HCT116 (cell line): ENCODE measurements at regions not wholly inside any gene's neighbourhood (a gene's known extent, or its start where the extent isn't known, plus 50 kb on each side); places are given as distances from the start of the nearest gene placed in this dataset.

Experiments
- ATAC-seq: fragments of 200-7000 bp; cut with Tn5 transposase; 2 replicates; pipeline ENCODE4 v1.9.1; 2020; ENCODE audit warnings: mild to moderate bottlenecking, moderate library complexity
- BruUV-seq: library from RNA; stranded (reverse); fragments of 400-500 nt; replicated peaks from 2 replicates; lab custom pipeline; 2021; lab: Mats Ljungman, UMichigan
- CTCF ChIA-PET: fragments of 300-600 bp; sonication (Branson Sonifier 250); formaldehyde crosslinking; loops from one replicate; lab custom pipeline; 2021; ENCODE audit warnings: antibody characterized with exemption; lab: Charles Lee
- POLR2A ChIA-PET: fragments of 300-600, 350-600 bp; sonication (Branson Sonifier 250); formaldehyde crosslinking; loops from one replicate; lab custom pipeline; 2021; ENCODE audit warnings: antibody characterized with exemption; lab: Charles Lee
- RAD21 ChIA-PET, 2 experiments: fragments of 300-600 bp; sonication (Branson Sonifier 250); formaldehyde crosslinking; loops; one replicate each; lab custom pipeline; 2023; ENCODE audit warnings: low total read pairs in 2 of 2; ENCODE audit not compliant: uncharacterized antibody in 2 of 2, unreplicated experiment in 2 of 2, low non-redundant PET in 1 of 2; lab: Charles Lee
- DNase-seq: peaks from one replicate; pipeline ENCODE4 v3.0.0-alpha.2; 2010; ENCODE audit warnings: low read depth, low spot score
- H2AFZ ChIP-seq: fragments of 200-600 bp; shearing (Covaris generic), sonication (generic); 2 replicates; pipeline ENCODE4 v1.6.1; 2017; ENCODE audit warnings: low read depth, mixed run types, mixed read lengths, antibody characterized with exemption, low read length; ENCODE audit not compliant: poor library complexity, severe bottlenecking
- H3K27ac ChIP-seq: 2 replicates; pipeline ENCODE4 v1.5.1; 2012; ENCODE audit warnings: low read depth, low read length
- H3K27me3 ChIP-seq: fragments of 200-600 bp; sonication (generic); 2 replicates; pipeline ENCODE4 v1.6.1; 2016; ENCODE audit warnings: mixed run types, low read length, mixed read lengths; ENCODE audit not compliant: insufficient read depth
- H3K36me3 ChIP-seq, 2 experiments: fragments of 200-500 bp in 1 of 2; fragments of 200-600 bp in 1 of 2; sonication (Bioruptor generic) in 1 of 2; sonication (generic) in 1 of 2; 2 replicates each; pipeline versions ENCODE4 v1.5.1 to v1.6.1; 2014 to 2016; ENCODE audit warnings: low read length in 2 of 2, inconsistent platforms in 1 of 2, mixed read lengths in 1 of 2, mixed run types in 1 of 2; ENCODE audit not compliant: insufficient read depth in 2 of 2, control insufficient read depth in 1 of 2
- H3K4me1 ChIP-seq, 2 experiments: fragments of 200-600 bp in 1 of 2; sonication (generic) in 1 of 2; 2 replicates each; pipeline versions ENCODE4 v1.5.1 to v1.6.1; 2012 to 2017; ENCODE audit warnings: low read length in 2 of 2, inconsistent platforms in 1 of 2, mild to moderate bottlenecking in 1 of 2, mixed read lengths in 1 of 2, mixed run types in 1 of 2, moderate library complexity in 1 of 2; ENCODE audit not compliant: insufficient read depth in 2 of 2, control insufficient read depth in 1 of 2
- H3K4me2 ChIP-seq: fragments of 200-600 bp; sonication (generic); 2 replicates; pipeline ENCODE4 v1.6.1; 2017; ENCODE audit warnings: mixed run types, low read length, mixed read lengths
- H3K4me3 ChIP-seq, 2 experiments: fragments of 200-600 bp in 1 of 2; sonication (generic) in 1 of 2; replicated peaks in 1 of 2; 2 replicates each; pipeline ENCODE4 v1.5.1; 2011 to 2016; ENCODE audit warnings: low read length in 2 of 2, control low read depth in 1 of 2, low read depth in 1 of 2, mild to moderate bottlenecking in 1 of 2, mixed read lengths in 1 of 2, mixed run types in 1 of 2
- H3K79me2 ChIP-seq: fragments of 200-600 bp; sonication (generic); 2 replicates; pipeline ENCODE4 v1.6.1; 2017; ENCODE audit warnings: mild to moderate bottlenecking, mixed run types, low read length, moderate library complexity, mixed read lengths; ENCODE audit not compliant: insufficient read depth
- H3K9ac ChIP-seq: fragments of 200-600 bp; sonication (generic); 2 replicates; pipeline ENCODE4 v1.6.1; 2016; ENCODE audit warnings: low read length, mixed read lengths
- H3K9me2 ChIP-seq: fragments of 200-600 bp; sonication (generic), shearing (Covaris generic); 2 replicates; pipeline ENCODE4 v1.6.1; 2017; ENCODE audit warnings: mixed run types, mild to moderate bottlenecking, moderate library complexity; ENCODE audit not compliant: insufficient read depth
- H3K9me3 ChIP-seq, 2 experiments: fragments of 200-500 bp in 1 of 2; fragments of 200-600 bp in 1 of 2; sonication (Bioruptor generic) in 1 of 2; sonication (generic) in 1 of 2; 2 replicates each; pipeline ENCODE4 v1.6.1; 2014 to 2017; ENCODE audit warnings: low read length in 2 of 2, mixed read lengths in 2 of 2, inconsistent platforms in 1 of 2, low read depth in 1 of 2, mild to moderate bottlenecking in 1 of 2, mixed run types in 1 of 2, moderate library complexity in 1 of 2; ENCODE audit not compliant: control insufficient read depth in 1 of 2, insufficient read depth in 1 of 2
- H4K20me1 ChIP-seq: fragments of 200-600 bp; sonication (generic), shearing (Covaris generic); 2 replicates; pipeline ENCODE4 v1.6.1; 2017; ENCODE audit warnings: mixed run types, mild to moderate bottlenecking, moderate library complexity; ENCODE audit not compliant: insufficient read depth
- ATF3 ChIP-seq: IDR thresholded peaks from 2 replicates; pipeline ENCODE4 v1.6.1; 2012
- CBX3 ChIP-seq: IDR thresholded peaks from 2 replicates; pipeline ENCODE4 v1.6.1; 2012; ENCODE audit warnings: low read depth
- CEBPB ChIP-seq: IDR thresholded peaks from 2 replicates; pipeline ENCODE4 v1.6.1; 2012; ENCODE audit warnings: low read depth
- CTCF ChIP-seq, 3 experiments: fragments of 200-600 bp in 1 of 3; sonication (generic) in 1 of 3; IDR thresholded peaks in 2 of 3; conservative IDR thresholded peaks in 1 of 3; 2 replicates each; pipeline ENCODE4 v1.5.1; 2012 to 2017; ENCODE audit warnings: low read depth in 2 of 3, low read length in 2 of 3, antibody characterized with exemption in 1 of 3, borderline replicate concordance in 1 of 3, control low read depth in 1 of 3, mild to moderate bottlenecking in 1 of 3, mixed read lengths in 1 of 3, mixed run types in 1 of 3, moderate library complexity in 1 of 3; ENCODE audit not compliant: insufficient read depth in 1 of 3
- EZH2 ChIP-seq: fragments of 200-600 bp; sonication (generic); IDR thresholded peaks from 2 replicates; pipeline ENCODE4 v1.6.1; 2017; ENCODE audit warnings: antibody characterized with exemption, mixed run types
- FOSL1 ChIP-seq: IDR thresholded peaks from 2 replicates; pipeline ENCODE4 v1.6.1; 2012; ENCODE audit warnings: low read depth
- JUND ChIP-seq: IDR thresholded peaks from 2 replicates; pipeline ENCODE4 v1.6.1; 2012
- POLR2A ChIP-seq: IDR thresholded peaks from 2 replicates; pipeline ENCODE4 v1.7.0; 2011; ENCODE audit warnings: borderline replicate concordance; ENCODE audit not compliant: insufficient read depth, insufficient read length; ENCODE audit errors: extremely low read depth
- REST ChIP-seq: IDR thresholded peaks from 2 replicates; pipeline ENCODE4 v1.6.1; 2012; ENCODE audit warnings: low read depth
- SP1 ChIP-seq: IDR thresholded peaks from 2 replicates; pipeline ENCODE4 v1.6.1; 2012; ENCODE audit warnings: low read depth
- SRF ChIP-seq: IDR thresholded peaks from 2 replicates; pipeline ENCODE4 v1.6.1; 2012; ENCODE audit warnings: low read depth
- ZNF274 ChIP-seq: fragments of 200-500 bp; sonication (Bioruptor generic); IDR thresholded peaks from 2 replicates; pipeline ENCODE4 v1.6.1; 2014; ENCODE audit warnings: mild to moderate bottlenecking, low read depth, low read length, inconsistent platforms
- intact Hi-C: fragments of 100-400 bp; cut with micrococcal nuclease; formaldehyde crosslinking; loops from 2 replicates; pipeline ENCODE4 v1.10.0; 2022

- TF ChIP-seq REST (no peak), JUND (no peak), ATF3 (no peak)
- TF ChIP-seq, all 23 proteins: peak for 0
- BruUV-seq: no TSS peak
- ChIA-PET POLR2A (no interaction called here), CTCF (no interaction called here), RAD21 (no interaction called here)
- Histone ChIP-seq H4K20me1 (no peaks in the 10 kb centered on the region), H3K9ac (no peak overlapping the region), H3K4me3 (no peak overlapping the region), H2AFZ (no peak overlapping the region), H3K4me2 (no peak overlapping the region), H3K36me3 (no peaks in the 10 kb centered on the region), H3K4me1 (no peaks in the 10 kb centered on the region), H3K27ac (no peak overlapping the region), H3K79me2 (no peaks in the 10 kb centered on the region), H3K27me3 (no peaks in the 10 kb centered on the region), H3K9me2 (no peaks in the 10 kb centered on the region), H3K9me3 (no peaks in the 10 kb centered on the region)
- ATAC-seq: no peak
- no peak for DNase-seq
- intact Hi-C loops: no loop called here
Observed at GRCh38 chr10:130801276-130801675, 510.2 kb downstream of the TCERG1L start.

GRCh38 chr10:130801784-130802183 is 509.7 kb downstream of the TCERG1L start:
- ATAC-seq: no peak
- Histone ChIP-seq H3K36me3 (no peaks in the 10 kb centered on the region), H3K4me1 (no peaks in the 10 kb centered on the region), H3K27ac (no peak overlapping the region), H3K4me3 (no peak overlapping the region), H4K20me1 (no peaks in the 10 kb centered on the region), H3K9me3 (no peaks in the 10 kb centered on the region), H2AFZ (no peak overlapping the region), H3K9me2 (no peaks in the 10 kb centered on the region), H3K4me2 (no peak overlapping the region), H3K27me3 (no peaks in the 10 kb centered on the region), H3K79me2 (no peaks in the 10 kb centered on the region), H3K9ac (no peak overlapping the region)
- DNase-seq: no peak
- no TSS peak for BruUV-seq
- CTCF ChIA-PET: no interaction called here
- POLR2A ChIA-PET: no interaction called here
- RAD21 ChIA-PET: no interaction called here
- intact Hi-C loops: no loop called here
- TF ChIP-seq CTCF (IDR thresholded peaks at IDR 0.05 in 2 of 3, conservative IDR thresholded peaks at IDR 0.05 in 1 of 3; ENCODE audit: borderline replicate concordance in 1 of 3, insufficient read depth in 1 of 3, low read depth in 2 of 3, low read length in 2 of 3) (no peak), CEBPB (no peak), FOSL1 (no peak), CBX3 (no peak), SP1 (no peak), ZNF274 (no peak), REST (no peak), POLR2A (no peak), SRF (no peak), EZH2 (no peak)
